SK-N-SH (cell line): ENCODE measurements at regions not wholly inside any gene's neighbourhood (a gene's known extent, or its start where the extent isn't known, plus 50 kb on each side); places are given as distances from the start of the nearest gene placed in this dataset.
A peak's percentile ranks its signal among the peaks of the same experiment; 100 is the strongest.

Source experiments
- CTCF ChIP-seq: fragments of 200-600 bp; sonication (generic); IDR thresholded peaks from 2 replicates; pipeline ENCODE4 v1.6.1; 2017; ENCODE audit warnings: antibody characterized with exemption, mild to moderate bottlenecking, moderate library complexity
- JUND ChIP-seq: IDR thresholded peaks from 2 replicates; pipeline ENCODE4 v1.4.0; 2012
- MXI1 ChIP-seq: IDR thresholded peaks from 2 replicates; pipeline ENCODE4 v1.6.1; 2012; ENCODE audit warnings: mild to moderate bottlenecking, low read depth, low read length, improper control_type of control experiment
- NRF1 ChIP-seq: IDR thresholded peaks from 2 replicates; pipeline ENCODE4 v1.6.1; 2012; ENCODE audit warnings: low read depth, mild to moderate bottlenecking, low read length
- PBX3 ChIP-seq: IDR thresholded peaks from 2 replicates; pipeline ENCODE4; 2012
- POLR2AphosphoS5 ChIP-seq: IDR thresholded peaks from 2 replicates; pipeline ENCODE4 v1.6.1; 2012; ENCODE audit warnings: low read depth, low read length
- RAD21 ChIP-seq: IDR thresholded peaks from 2 replicates; pipeline ENCODE4 v1.6.1; 2012; ENCODE audit warnings: mild to moderate bottlenecking, low read length
- RCOR1 ChIP-seq: fragments of 150-350 bp; IDR thresholded peaks from 2 replicates; pipeline ENCODE4 v1.6.1; 2017; ENCODE audit warnings: antibody characterized with exemption, low read length
- REST ChIP-seq: IDR thresholded peaks from 2 replicates; pipeline ENCODE4 v1.6.1; 2012; ENCODE audit warnings: mild to moderate bottlenecking, low read depth, low read length, moderate library complexity
- SIN3A ChIP-seq: IDR thresholded peaks from 2 replicates; pipeline ENCODE4 v1.6.1; 2012; ENCODE audit warnings: low read depth, mild to moderate bottlenecking, low read length, moderate library complexity, borderline replicate concordance
- SMC3 ChIP-seq: IDR thresholded peaks from 2 replicates; pipeline ENCODE4 v1.6.1; 2012; ENCODE audit warnings: low read depth, low read length, improper control_type of control experiment
- TAF1 ChIP-seq: IDR thresholded peaks from 2 replicates; pipeline ENCODE4 v1.6.1; 2012; ENCODE audit warnings: low read depth, mild to moderate bottlenecking, low read length, moderate library complexity, borderline replicate concordance
- TCF12 ChIP-seq: IDR thresholded peaks from 2 replicates; pipeline ENCODE4 v1.4.0; 2012
- YY1 ChIP-seq: IDR thresholded peaks from 2 replicates; pipeline ENCODE4 v1.4.0; 2012; ENCODE audit warnings: low read depth, mild to moderate bottlenecking

GRCh38 chr13:26112843-26113242 is 61.0 kb upstream of the SHISA2 start:
- TF ChIP-seq CTCF (peak; percentile 27), POLR2AphosphoS5 (no peak), REST (no peak), MXI1 (no peak), RCOR1 (no peak), SIN3A (no peak), YY1 (no peak), TCF12 (no peak), PBX3 (no peak), TAF1 (no peak), SMC3 (no peak), JUND (no peak), NRF1 (no peak), RAD21 (peak; percentile 34; the same call in 1 of the 2 replicates)
